GM18861 (cell line): ENCODE measurements at regions not wholly inside any gene's neighbourhood (a gene's known extent, or its start where the extent isn't known, plus 50 kb on each side); places are given as distances from the start of the nearest gene placed in this dataset.
"Not testable (repeated sequence)": the region's sequence is repeated elsewhere in the genome, so short reads cannot be mapped to it uniquely, and the experiment has no call there.

Experiments used
- ATAC-seq: cut with Tn5 transposase; IDR thresholded peaks from one replicate; pipeline ENCODE4 v1.9.1; 2021; ENCODE audit not compliant: unreplicated experiment

DNA sequence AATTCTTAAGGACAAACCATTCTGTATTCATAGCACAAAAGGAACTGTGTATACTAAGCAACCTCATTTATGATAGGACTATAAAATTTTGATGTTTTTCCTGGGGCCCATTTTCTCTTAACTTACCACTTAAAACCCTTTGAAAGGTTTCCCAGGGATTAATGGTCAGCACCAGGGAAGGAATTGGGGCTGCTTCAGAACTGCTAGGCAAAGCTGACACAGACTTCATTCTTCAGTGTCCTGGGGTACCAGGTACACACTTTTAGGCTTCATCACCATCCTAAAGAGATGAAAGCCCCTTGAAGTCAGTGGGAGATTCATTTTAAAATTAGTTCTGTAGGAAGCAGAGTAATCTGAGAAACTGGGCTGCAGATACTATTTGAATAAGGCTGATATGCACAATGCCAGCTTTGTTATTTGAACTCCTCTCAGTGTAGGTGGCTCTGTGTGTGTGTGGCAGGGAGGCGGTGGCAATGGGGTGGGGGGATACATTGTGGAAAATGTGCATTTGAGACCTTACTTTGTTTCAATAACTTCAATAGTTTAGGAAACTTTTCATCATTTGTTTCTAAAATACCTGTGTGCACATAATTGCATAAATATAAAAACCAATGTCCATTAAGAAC, 329.3 kb upstream of the DCN start:
- ATAC-seq = no peak

DNA sequence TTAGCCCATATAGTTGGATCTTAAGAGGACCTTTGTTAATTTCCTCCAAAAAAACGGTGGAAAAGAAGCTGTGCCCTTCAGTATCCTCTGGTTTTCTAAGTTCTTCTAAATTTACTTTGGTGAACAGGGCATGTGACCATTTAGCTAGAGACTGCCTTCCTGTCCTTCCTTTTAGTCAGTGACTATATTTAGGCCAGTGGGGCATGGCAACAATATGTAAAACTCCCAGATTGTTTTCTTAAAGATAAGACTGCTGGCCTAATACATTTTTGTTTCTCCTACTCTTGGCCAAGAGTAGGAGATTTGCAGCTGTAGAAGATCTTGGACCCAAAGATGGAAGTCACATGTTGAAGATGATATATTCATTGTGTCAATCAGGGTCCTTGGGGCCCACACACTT, 325.1 kb upstream of the DCN start:
- ATAC-seq = no peak

DNA sequence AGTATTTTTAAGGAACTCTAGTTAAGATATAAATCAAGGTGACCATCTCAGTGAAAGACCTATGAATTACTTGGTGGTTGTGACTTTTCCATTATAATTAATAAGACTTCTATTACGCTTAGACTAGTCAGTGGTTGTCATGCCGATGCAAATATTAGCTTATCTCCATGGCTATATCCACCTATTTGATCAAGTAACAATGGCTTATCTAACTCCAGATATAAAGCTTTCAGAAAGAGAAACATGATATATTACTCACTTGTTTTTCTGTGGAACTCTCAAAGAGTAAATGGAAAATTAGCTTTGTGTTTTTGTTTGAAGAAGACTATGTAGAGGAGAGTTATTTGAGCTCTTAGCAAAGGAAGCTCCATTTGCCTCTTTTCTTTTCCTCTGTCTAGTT, 323.8 kb upstream of the DCN start:
- ATAC-seq = no peak

DNA sequence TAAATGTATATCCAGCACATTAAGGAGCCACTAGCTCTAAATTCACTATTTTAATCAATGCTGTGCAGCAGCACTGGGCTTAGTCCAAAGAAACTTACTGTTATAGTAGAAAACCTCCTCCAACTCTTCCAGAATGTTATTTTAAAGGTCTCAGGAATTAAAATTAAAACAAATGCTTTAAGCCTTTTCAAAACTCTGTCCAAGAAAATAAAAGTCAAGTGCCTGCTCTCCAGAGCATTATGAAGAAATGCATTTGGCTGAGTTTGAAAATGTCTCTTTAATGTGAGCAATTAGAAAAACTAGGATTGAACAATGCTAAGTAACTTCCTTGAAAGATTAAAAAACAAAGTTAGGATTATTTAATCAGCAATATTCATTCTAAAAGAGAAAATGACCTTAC, 322.4 kb upstream of the DCN start:
- ATAC-seq = no peak

DNA sequence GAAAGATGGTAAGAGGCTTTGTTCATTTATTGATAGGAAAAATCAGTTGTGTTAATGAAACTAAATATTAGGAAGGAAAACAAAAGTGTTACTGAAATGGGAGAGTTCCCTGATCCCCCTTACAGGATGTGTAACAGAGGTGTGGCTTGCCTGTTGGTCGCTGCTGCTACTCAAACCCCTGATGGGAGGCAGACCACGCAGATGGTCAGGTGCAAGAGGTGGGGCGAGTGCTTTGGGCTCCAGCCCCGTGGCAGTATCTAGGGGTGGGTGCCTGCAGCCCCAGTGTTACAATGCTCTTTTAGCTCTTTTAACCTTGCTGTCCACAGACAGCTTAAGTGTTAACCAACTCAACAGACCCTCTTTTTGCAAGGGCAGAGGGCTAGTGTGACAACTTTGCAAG, 319.6 kb upstream of the DCN start:
- ATAC-seq = no peak

DNA sequence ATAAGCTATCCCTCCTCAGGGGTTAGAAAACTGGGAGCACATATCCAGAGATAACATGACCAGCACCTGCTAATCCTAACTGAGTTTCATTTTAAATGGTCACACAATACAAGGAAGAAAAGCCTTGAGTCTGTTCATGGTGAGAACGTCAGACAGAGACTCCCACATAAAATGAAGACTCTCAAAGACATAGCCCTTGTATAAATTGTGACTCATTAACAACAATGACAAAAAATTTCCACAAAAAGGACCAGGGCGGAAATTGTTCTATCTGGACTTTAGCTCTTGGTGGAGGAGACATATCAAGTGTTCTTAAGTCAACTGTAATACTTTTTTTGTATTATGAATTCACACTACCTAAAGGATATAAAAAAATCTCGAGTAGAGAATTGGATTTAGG, 313.7 kb upstream of the DCN start:
- ATAC-seq = no peak

DNA sequence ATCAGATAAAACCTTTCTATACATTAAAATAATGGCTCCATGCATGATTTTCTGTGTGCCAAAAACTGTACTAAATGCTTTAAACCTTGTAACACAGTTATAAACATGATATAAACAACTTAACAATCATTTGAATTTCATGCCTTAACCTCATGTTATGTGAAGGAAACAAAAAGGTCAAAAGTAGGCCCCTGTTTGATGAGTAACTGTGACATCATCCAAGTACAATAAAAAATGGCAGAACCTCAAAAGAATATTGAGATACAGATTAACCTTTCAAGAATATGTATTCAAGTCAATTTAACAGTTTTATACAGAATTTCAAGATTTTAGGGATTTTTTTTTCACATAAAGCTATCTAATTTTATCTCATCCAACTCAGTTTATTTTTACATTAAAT, 310.7 kb upstream of the DCN start:
- ATAC-seq = no peak

DNA sequence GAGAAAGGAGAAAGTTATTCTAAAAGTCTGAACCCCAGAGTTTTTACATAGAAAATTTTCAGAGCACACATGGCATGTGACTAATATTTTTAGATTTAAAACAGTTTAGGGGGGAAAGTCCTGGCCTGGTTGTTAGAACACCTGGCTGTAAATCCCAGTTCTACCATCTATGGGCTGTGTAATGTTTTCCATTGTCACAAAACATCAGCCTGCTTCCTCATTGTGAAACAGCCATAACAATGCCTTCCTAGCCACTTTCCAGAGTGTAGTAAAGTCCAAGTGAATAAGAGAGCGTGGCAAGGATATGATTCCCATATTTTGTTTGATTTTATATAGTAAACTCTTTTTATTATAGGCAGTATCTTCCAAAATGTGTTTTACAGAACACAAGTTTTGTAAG, 310.0 kb upstream of the DCN start:
- ATAC-seq = no peak

DNA sequence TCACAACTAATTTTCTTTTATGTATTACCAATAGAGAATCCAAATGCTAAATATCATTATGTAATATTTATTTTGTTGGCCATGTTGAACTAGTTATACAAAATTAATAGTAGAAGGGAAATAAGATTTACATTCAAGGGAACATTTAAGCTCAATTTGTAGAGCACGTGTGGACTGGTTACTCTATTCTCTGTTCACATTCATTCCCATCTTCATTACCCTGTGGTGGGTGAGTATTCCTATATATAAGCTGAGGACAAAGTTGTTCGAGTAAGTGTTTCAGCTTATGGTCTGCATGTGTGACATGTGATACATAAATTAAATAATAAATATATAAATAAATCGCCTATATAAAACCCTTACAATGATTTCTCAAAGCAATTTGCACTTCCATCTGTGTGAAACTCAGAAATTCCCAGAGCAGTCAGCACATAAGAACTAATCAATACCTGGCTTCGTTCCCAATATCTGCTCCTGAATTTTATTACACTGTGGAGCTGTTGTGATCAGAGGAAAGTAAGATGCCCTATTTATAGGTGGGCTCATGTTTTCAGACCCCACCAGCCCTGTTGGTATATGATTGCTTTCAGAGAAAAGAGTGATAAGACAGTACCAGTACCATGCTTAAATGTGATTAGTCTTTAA, 308.2 kb upstream of the DCN start:
- ATAC-seq = no peak

DNA sequence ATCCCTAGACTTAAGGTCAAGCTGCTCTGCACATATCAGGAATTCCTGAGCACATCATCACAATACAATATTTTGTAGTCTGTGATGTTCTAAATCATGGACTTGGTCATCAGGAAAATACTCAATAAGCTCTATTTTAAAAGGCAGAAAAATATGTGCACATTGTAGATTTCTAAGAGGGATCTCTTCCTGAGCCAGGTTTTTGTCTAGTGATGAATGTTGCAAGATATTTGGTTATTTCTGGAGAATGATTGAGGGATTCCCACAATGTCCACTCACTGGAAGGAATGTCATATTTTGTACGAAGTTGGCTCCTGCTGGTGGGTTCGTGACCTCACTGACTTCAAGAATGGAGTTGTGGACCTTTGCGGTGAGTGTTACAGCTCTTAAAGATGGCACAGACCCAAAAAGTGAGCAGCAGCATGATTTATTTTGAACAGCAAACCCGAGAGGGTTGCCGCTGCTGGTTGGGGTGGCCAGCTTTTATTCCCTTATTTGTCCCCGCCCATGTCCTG, 300.9 kb upstream of the DCN start:
- ATAC-seq = no peak

DNA sequence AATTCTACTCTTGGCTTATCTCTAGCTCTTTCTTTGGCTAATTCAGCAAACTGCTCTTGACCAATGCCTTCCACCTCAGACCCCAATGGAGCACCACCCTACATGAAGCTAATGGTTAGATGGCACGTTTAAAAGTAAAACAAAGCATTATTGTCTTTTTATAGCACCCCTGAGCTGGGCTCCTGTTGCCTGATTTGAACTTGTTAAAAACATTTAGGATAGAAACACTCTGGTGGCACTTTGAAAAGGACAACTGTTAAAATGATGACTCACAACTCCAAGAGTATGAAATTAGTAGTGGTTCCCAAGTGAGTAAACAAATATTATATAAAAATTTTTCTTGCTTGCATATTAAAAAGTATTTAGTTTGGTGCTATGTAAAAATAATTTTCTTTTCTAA, 299.6 kb upstream of the DCN start:
- ATAC-seq = no peak

DNA sequence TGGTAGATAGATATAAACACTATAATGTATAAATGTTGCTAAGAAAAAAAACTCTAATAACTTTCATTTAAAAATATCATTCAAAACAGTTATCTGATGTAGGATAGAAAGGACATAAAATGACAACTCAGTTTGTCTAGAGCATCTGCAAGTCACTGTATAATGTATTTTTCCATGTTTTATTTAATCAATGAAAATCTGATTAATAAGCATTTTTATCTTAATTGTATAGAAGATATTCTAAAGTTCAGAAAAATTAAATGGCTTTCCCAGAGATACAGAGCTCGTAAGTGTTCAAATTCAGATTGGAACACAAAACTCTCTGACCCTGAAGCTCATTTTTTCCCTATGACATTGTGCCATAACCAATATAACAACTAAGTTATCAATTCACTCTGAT, 295.9 kb upstream of the DCN start:
- no peak for ATAC-seq

DNA sequence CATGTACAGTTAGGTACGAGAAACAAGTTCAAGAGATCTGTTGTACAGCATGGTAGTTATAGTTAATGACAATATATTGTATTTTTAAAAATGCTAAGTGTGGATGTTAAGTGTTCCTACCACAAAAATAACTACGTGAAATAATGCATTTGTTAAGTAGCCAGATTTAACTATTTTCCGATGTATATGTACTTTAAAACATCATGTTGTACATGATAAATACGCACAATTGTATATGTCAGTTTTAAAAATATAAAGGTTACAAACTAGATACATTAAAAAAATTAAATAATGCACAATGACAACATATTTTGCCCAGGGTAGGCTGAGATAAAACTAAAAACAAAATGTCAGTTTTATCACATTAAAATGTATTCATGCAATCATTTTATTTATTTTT, 285.1 kb upstream of the DCN start:
- no peak for ATAC-seq

DNA sequence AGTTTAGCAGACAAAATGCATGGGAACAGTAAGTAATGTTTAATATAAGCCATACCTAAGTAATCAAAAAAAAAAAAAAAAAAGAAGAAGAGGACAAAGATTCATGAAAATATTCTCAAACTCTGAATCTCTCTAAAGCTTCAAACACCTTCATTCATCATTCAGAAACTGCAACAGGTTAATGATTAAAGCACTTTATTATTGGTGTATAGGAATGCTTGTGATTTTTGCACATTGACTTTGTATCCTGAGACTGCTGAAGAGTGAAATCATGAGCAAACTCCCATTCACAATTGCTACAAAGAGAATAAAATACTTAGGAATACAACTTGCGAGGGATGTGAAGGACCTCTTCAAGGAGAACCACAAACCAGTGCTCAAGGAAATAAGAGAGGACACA, 278.4 kb upstream of the DCN start:
- ATAC-seq = no peak

DNA sequence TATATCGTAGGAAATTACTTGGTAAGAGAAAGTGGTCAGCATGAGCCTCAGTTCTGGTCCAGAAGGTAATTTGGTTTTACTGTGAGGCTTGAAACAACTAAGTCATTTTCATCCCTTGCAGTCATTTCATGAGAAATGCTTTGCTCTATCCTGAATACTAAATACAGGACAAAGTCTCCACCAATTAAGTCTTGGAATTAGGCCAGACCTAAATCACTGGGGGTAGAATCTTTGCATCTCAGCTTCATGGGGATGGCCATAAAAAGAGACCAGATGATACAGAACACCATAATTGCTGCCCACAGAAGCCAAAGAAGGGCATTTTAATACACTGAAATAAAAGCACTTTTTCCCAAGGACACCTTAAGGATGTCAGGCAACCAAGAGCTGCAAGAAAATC, 277.9 kb upstream of the DCN start:
- ATAC-seq = no peak

DNA sequence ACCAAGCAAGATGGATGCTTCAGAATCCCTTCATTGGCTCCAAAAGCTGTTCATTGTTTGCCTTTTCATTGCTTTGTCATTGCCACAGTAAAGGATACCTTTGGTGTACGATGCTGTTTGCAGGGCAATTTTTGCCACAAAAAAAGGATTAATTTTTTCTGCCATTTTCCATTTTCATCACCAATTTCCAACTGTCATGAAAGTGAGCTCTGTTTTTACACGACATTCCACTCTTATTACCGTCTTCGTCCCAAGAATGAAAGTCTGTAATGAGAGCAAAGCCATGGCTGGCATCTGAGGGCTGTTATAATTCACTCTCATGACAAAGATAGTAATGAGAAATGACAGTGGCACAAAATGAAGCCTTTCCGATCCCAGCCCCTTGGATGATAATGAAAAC, 272.7 kb upstream of the DCN start:
- no peak for ATAC-seq

DNA sequence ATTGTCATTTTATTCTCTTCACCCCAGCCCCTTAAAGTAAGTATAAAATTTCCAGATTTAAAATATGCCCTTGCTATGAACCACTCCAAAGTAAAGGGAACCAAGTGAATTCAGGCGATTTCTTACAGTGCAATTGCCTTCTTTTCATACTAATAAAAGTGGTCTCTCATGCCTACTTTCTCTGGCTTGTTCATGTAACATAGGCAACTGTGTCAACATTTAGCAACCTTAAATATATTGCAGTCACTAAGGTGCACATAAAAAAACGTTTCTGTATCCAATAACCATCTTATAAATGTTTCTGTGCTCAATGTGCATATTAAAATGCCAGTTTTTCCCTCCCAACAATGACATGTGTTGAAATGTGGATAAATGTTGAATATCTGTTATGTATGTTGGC, 271.6 kb upstream of the DCN start:
- no peak for ATAC-seq

DNA sequence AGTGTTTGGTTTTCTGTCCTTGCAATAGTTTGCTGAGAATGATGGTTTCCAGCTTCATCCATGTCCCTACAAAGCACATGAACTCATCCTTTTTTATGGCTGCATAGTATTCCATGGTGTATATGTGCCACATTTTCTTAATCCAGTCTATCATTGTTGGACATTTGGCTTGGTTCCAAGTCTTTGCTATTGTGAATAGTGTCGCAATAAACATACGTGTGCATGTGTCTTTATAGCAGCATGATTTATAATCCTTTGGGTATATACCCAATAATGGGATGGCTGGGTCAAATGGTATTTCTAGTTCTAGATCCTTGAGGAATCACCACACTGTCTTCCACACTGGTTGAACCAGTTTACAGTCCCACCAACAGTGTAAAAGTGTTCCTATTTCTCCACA, 269.8 kb upstream of the DCN start:
- not testable (repeated sequence) for ATAC-seq

DNA sequence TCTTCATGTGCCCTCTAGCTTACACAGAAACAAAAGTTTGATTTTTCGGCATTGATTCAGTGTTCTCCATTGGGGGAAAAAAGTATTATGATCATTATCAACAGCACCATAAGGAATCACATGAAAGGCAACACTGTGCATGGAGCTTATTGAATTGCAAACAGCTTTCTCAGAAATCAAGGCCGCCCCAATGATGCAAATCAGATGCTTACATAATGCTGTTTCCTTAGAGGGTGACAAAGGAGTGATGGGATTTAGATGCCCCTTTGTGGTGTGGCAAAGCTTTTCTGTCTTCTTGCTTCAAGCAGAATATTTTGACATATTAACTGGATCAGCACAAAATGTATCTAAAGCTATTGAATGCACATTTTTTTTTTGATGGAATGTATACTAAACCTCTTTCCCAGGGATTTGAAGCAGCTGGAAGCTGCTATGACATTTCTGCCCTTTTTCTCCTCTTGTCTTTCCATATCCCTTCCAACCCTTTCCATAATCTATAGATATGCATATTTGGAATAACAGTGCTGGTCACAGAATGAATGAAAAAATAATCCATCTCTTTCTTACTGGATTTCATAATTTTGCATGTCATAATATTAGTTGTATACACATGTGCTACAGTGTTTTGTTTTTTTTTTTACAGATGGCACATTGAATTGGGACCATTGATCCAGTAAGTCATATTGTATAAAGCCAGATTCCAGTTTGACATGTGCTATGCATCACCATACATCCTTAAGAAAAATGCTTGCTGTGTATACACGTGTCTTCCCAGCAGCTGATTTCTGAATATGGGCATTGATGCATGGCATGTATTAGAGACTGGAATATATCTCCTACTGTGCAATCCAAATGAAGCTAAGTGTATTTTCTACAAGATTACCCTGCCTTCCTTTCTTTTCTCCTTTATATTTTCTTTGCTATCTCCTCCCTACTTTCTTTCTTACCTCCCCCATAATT, 259.7 kb upstream of the DCN start:
- ATAC-seq = no peak

DNA sequence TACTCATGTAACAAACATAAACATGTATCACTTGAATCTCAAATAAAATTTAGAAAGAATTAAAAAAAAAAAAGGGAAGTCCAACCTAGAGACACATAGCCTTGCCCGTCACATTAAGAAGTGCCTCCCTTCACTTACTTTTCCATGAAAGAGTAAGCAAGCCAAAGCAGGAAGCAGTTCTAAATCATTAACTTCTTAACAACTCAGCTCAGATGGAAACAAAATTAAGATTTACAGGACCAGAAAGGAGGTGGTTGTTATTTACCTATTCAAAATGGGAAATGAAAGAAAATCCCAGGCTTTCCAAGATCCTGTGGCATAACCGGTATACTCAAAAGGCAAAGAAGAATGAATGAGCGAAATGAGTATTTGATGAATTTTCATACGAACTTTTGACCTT, 258.6 kb upstream of the DCN start:
- no peak for ATAC-seq

DNA sequence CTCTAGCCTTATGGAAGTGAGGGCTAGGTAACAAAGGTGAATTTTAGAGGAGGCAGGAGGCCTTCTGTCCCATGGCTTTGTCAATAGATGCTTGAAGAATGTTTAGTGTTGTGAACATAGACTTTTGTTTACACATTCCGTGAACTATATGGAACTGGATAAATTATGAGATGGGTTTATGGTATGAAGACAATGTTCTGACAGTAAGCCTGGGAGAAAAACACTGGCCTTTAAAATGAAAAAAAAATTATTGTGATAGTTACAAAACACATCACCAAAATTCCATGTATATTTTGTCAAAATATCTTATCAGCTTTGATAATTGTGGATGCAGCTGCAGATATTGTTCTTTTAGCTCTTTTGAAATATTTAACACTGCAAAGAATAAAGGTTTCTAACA, 251.5 kb upstream of the DCN start:
- no peak for ATAC-seq

DNA sequence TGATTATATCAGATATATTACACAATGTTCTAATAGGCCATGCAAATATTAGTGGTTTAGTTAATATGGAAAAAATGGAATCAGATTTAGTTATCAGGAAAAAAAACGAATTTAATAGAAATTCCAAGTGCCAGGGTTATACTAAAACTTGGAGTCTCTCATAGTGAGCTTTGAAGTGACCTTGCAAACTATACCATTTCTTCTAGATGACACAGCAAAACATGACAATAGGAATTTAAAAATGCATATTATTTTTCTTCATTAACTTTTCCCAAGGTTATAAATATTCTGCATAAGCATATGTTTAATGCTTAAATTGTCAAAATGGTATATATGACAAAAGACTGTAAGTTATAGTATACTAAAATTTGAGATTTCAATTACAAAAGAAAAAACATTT, 250.1 kb upstream of the DCN start:
- ATAC-seq = no peak
